ENCODE measurements at regions not wholly inside any gene's neighbourhood (a gene's known extent, or its start where the extent isn't known, plus 50 kb on each side); places are given as distances from the start of the nearest gene placed in this dataset.

DNA sequence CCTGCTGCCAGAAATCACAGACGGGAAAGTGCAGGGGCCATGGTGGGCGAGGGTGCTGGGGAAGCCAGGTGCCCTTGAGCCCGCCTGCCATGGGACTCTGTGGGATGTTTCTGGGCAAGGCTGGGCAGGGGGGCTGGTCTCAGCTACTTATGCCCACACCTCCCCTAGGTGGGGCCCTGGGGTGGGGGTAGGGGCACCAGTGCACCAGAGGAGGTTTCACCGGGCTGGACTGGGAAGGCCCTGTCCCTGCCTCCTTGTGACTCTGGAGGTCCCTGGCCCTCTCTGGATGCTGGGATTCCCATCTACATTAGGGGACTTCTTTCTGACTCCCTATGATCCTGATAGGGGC lies 75.2 kb upstream of the WNT11 start:
- Mint-ChIP-seq H3K9me3 (no peaks in the 10 kb centered on the region), H3K4me1 (ENCODE audit: low read depth) (no peaks in the 10 kb centered on the region), H3K27me3 (ENCODE audit: low read depth) (no peaks in the 10 kb centered on the region), H3K4me3 (ENCODE audit: low read depth) (no peak overlapping the region), H3K27ac (no peak overlapping the region), H3K36me3 (ENCODE audit: low read depth) (no peaks in the 10 kb centered on the region)
- intact Hi-C loops (cut with micrococcal nuclease) = no loop called here
- no peak for DNase-seq (ENCODE audit: low spot score)

DNA sequence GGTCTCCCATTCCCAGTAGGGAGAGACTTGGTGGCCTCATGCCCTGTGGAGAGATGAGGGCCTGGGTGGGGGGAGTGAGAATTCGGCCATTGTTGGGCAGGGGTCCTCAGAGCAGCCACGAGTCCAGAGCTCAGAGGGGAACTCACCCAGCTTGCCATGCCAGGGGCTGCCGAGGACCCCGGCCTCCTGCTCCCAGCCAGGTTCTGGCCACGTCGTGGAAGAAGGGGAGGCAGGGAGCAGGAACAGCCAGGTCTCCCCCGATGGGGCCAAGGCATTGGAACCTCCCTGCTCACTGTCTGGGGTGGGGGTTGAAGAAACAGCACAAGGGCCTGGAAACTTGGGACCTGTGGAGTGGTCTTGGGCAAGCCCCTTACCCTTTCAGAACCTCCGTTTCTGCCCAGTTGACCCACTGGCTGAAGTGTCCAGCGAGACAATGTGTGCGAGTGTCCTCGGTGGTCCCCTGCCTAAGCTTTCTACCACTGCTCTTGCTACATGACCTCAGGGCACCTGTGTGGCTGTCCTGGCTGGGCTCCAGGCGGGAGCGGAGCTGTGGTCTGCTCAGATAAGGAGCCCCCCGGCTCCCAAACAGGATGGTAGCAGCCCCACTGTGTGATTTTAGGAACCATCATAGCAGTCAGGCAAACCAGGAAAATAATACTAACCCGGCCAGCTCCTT lies 74.7 kb upstream of the WNT11 start:
- Mint-ChIP-seq H3K4me3 (ENCODE audit: low read depth) (no peak overlapping the region), H3K27me3 (ENCODE audit: low read depth) (no peaks in the 10 kb centered on the region), H3K36me3 (ENCODE audit: low read depth) (no peaks in the 10 kb centered on the region), H3K4me1 (ENCODE audit: low read depth) (no peaks in the 10 kb centered on the region), H3K9me3 (no peaks in the 10 kb centered on the region), H3K27ac (no peak overlapping the region)
- intact Hi-C loops (cut with micrococcal nuclease) = no loop called here
- DNase-seq (ENCODE audit: low spot score) = no peak

DNA sequence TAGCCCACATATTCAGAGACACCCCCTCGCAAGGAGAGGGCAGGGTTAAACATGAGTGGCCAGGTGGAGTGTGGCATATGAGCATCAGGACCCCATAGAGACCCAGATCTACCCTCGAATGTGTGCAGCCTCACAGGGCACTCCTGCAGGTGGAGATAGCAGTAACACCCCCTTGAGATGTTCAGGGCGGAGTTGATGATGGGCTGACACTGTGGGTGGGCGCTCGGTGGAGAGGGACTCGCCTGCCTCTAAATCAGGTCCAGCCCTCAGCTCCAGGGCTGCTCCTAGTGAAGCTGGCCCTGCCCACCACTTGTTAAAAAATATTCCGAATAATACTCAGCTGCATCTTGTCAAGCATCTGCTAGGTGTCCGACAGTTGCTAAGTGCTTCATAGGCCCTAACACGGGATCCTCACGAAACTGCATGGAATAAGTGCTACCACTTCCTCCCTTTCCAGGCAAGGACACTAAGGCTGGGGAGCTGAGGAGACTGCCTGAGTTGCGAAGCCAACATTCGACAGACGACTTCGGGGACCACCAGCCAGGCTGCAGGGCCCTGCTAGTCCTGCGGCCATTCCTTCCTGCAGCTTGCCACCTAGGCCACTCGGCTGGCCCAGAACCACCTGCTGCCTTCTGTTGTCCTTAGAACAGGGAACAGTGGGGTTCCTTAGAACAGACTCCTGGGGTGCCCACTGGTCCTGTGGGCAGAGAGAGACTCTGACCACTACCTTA lies 74.0 kb upstream of the WNT11 start:
- Mint-ChIP-seq H3K9me3 (no peaks in the 10 kb centered on the region), H3K4me3 (ENCODE audit: low read depth) (no peak overlapping the region), H3K27ac (no peak overlapping the region), H3K36me3 (ENCODE audit: low read depth) (no peaks in the 10 kb centered on the region), H3K27me3 (ENCODE audit: low read depth) (no peaks in the 10 kb centered on the region), H3K4me1 (ENCODE audit: low read depth) (no peaks in the 10 kb centered on the region)
- no peak for DNase-seq (ENCODE audit: low spot score)
- intact Hi-C loops (cut with micrococcal nuclease) = no loop called here

DNA sequence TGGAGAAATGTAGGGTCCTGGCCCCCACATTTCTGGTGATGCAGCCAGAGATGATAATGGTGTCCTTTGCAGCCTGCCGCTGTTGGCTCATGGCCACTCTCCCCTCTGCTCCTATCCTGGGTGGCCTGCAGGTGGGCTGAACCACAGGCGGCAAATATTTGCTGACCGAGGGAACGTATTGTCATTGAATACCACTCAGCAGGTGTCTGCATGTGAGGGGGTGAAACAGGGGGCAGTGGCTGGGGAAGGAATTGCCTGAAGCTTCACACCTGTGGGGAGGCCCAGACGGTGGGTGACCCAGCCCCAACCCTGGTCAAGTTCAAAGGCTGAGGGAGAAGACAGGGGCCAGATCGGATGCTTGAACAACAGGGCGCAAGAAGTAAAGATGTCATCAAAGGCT lies 73.3 kb upstream of the WNT11 start:
- H3K4me3 Mint-ChIP-seq (ENCODE audit: low read depth) = no peak overlapping the region
- intact Hi-C loops (cut with micrococcal nuclease) = no loop called here
- H3K9me3 Mint-ChIP-seq = no peaks in the 10 kb centered on the region
- H3K27me3 Mint-ChIP-seq (ENCODE audit: low read depth) = no peaks in the 10 kb centered on the region
- no peak for DNase-seq (ENCODE audit: low spot score)
- H3K27ac Mint-ChIP-seq = no peak overlapping the region
- no peaks in the 10 kb centered on the region for H3K36me3 Mint-ChIP-seq (ENCODE audit: low read depth)
- no peaks in the 10 kb centered on the region for H3K4me1 Mint-ChIP-seq (ENCODE audit: low read depth)

DNA sequence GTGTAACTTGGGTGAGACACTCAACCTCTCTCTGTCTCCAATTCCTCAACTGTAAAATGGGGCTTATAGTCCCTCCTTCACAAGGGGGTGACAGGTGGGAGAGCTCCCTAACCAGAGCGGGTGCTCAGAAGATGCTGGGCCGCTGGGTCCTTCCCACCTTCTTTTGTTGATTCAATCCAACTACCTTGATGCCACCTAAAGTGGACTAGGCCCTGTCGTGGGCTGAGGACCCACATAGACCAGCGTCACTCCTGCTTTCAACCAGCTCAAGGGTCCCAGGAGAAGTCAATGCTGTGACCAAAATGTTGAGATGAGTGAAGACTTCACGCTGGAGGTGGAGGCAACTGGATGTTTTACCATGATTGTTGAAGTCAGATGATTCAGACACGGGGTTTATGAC lies 72.7 kb upstream of the WNT11 start:
- no peak overlapping the region for H3K27ac Mint-ChIP-seq
- H3K27me3 Mint-ChIP-seq (ENCODE audit: low read depth) = no peaks in the 10 kb centered on the region
- intact Hi-C loops (cut with micrococcal nuclease) = no loop called here
- no peak overlapping the region for H3K4me3 Mint-ChIP-seq (ENCODE audit: low read depth)
- no peak for DNase-seq (ENCODE audit: low spot score)
- H3K4me1 Mint-ChIP-seq (ENCODE audit: low read depth) = no peaks in the 10 kb centered on the region
- H3K36me3 Mint-ChIP-seq (ENCODE audit: low read depth) = no peaks in the 10 kb centered on the region
- no peaks in the 10 kb centered on the region for H3K9me3 Mint-ChIP-seq

DNA sequence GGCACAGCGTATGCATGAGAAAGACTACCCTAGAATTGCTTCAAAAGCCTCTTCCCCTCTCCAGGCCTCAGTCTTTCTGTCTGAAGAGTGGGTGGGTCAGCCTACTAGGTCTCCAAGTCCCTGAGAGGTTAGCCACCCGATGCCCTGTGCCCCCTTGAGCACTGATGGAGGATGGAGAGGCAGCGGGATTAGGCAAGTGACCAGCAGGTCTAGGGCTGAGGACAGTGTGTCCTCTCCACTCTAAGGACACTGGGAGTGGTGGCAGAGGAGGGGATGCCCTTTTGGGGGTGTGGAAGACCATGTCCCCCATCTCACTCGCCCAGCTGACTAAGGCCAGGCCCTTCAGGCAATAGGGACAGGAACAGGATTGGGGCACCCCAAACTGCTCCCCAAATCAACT lies 72.2 kb upstream of the WNT11 start:
- DNase-seq (ENCODE audit: low spot score) = no peak
- H3K4me1 Mint-ChIP-seq (ENCODE audit: low read depth) = no peaks in the 10 kb centered on the region
- H3K4me3 Mint-ChIP-seq (ENCODE audit: low read depth) = no peak overlapping the region
- no peaks in the 10 kb centered on the region for H3K9me3 Mint-ChIP-seq
- no peaks in the 10 kb centered on the region for H3K27me3 Mint-ChIP-seq (ENCODE audit: low read depth)
- intact Hi-C loops (cut with micrococcal nuclease) = no loop called here
- no peaks in the 10 kb centered on the region for H3K36me3 Mint-ChIP-seq (ENCODE audit: low read depth)
- H3K27ac Mint-ChIP-seq = no peak overlapping the region

DNA sequence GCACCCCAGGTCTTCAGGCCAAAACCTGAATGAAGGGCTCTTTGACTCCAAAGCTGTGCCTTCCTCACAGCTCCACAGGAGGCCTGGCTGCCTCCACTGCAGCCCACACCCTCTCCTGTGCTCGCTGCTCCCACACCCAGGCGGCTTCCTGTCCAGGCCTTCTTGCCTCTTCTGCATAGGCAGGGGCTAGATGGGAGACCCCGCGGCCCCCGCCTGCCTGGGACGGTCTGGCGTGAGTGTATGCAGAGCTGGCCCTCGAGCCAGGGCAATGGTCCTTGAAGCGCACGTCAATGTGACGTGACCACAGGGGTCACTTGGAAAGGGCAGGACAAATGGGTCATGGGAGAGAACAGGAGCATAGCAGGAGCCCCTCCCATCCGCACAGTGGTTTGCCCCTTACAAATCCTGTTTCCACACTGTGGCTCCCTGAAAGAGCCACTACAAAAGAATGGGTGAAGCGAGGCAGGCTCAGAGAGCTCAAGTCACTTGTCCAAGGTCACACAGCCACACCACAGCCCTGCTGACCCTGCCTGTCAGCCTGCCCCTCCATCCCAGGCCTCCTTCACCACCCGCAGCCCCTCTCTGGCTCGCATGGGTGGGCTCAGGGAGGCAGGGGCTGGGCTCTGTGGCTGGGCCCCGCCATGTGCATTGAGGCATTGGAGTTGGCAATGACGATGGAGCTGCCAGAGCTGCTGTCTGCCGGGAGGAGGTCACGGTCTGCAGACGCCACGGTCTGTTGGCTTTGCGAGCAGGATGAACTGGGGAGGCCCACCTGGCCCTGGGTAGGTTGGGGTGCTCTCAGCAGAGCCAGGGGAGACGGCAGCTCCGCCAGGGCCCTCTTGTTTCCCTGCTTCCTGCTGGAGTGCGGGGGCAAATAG lies 71.2 kb upstream of the WNT11 start:
- no peak for DNase-seq (ENCODE audit: low spot score)
- intact Hi-C loops (cut with micrococcal nuclease) = no loop called here
- Mint-ChIP-seq H3K27ac (no peak overlapping the region), H3K36me3 (ENCODE audit: low read depth) (no peaks in the 10 kb centered on the region), H3K9me3 (no peaks in the 10 kb centered on the region), H3K4me1 (ENCODE audit: low read depth) (no peaks in the 10 kb centered on the region), H3K4me3 (ENCODE audit: low read depth) (no peak overlapping the region), H3K27me3 (ENCODE audit: low read depth) (no peaks in the 10 kb centered on the region)

DNA sequence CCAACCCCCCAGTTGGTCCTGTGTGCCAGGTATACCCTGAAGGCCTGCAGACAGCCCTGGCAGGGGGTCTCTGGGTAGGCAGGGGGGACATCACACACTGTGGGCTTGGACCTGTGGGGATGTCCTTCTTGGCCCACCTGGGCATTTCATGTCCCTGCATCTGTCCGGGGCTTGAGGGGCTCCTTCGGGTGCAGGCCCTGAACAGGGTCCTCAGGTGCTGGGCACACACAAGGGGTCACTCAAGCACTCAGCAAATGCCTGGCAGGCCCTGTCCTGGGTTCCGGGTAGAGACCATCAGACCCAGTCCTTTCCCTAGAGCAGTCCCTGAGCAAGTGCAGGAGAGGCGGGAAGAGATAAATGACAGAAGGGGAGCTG lies 70.5 kb upstream of the WNT11 start:
- no peaks in the 10 kb centered on the region for H3K9me3 Mint-ChIP-seq

DNA sequence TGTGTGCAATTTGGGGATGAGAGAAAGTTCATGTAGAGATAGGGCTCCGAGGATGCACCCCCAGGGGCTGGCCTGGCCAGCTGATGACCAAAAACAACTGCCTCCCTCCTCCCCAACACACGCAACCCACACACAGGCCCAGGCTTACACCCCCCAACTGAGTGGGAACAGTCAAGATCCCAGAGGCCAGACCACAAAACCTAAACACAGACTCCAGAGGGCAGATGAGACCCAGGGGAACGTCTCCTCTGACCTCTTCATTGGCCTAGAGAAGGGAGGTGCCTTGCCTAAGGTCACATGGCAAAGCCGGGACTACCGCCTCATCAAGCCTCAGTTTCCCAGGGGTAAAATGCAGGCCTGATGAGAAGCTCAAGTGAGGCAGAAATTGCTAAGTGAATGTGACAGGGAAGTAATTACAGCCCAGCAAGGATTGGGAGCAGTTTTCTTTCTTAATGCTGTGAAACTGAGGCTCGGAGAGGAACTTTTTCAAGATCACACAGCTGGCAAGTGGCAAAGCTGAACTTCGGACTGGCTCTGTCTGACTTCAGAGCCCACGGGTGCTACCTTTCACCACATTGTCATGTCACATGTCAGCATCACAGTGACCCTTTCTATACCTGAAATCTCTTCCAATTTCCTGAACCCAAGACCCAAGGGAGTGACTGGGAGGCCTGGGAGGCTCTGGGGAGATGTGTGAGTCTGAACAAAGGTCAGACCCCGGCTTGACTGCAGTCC lies 69.9 kb upstream of the WNT11 start:
- Mint-ChIP-seq H3K27ac (no peak overlapping the region), H3K9me3 (no peaks in the 10 kb centered on the region), H3K4me1 (ENCODE audit: low read depth) (no peaks in the 10 kb centered on the region), H3K36me3 (ENCODE audit: low read depth) (no peaks in the 10 kb centered on the region), H3K4me3 (ENCODE audit: low read depth) (no peak overlapping the region), H3K27me3 (ENCODE audit: low read depth) (no peaks in the 10 kb centered on the region)
- DNase-seq (ENCODE audit: low spot score) = no peak
- intact Hi-C loops (cut with micrococcal nuclease) = no loop called here

More for the DNA sequence above, 70.5 kb upstream of the WNT11 start:
- Mint-ChIP-seq H3K4me1 (ENCODE audit: low read depth) (no peaks in the 10 kb centered on the region), H3K27ac (no peak overlapping the region), H3K4me3 (ENCODE audit: low read depth) (no peak overlapping the region), H3K36me3 (ENCODE audit: low read depth) (no peaks in the 10 kb centered on the region), H3K27me3 (ENCODE audit: low read depth) (no peaks in the 10 kb centered on the region)
- intact Hi-C loops (cut with micrococcal nuclease) = no loop called here
- DNase-seq (ENCODE audit: low spot score) = no peak

DNA sequence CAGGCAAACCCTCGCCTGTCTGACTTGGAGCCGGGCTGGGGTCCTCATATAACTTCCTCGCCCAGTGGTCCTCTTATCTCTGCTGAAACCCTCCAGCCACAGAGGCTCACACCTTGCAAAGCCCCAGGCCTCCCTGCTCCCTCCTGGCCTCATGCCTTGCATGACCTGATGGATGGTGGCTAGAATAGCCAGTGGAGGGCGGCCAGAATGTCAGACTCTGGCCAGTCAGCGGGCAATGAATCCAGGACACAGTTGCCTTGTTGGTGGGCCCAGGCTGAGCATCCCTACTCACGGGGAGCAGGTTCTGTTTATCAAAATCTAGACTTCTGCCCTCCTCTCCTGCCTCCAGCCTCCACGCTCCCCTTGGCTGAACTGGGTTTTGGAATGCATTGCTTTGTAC lies 69.1 kb upstream of the WNT11 start:
- Mint-ChIP-seq H3K27ac (no peak overlapping the region), H3K27me3 (ENCODE audit: low read depth) (no peaks in the 10 kb centered on the region), H3K4me1 (ENCODE audit: low read depth) (no peaks in the 10 kb centered on the region), H3K9me3 (no peaks in the 10 kb centered on the region), H3K36me3 (ENCODE audit: low read depth) (no peaks in the 10 kb centered on the region), H3K4me3 (ENCODE audit: low read depth) (no peak overlapping the region)
- no peak for DNase-seq (ENCODE audit: low spot score)
- intact Hi-C loops (cut with micrococcal nuclease) = no loop called here

DNA sequence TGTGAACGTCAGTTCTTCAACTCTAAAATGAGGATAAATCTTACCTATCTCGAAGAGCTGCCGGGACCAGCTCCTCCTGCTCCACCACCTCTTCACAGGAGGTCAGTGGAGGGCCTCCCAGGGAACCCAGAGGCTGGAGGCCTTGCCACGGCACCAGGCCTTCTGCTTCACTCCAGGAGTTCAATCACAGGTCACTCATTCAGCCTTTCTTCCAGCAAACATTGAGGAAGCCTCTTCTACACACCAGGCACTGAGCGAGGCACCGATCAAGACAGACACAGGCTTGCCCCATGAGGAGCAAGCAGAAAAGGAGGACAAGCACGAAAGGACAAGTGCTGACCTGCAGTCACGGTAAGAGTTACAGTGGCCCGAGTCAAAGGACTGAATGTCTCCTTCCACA lies 64.8 kb upstream of the WNT11 start:
- intact Hi-C loops (cut with micrococcal nuclease) = no loop called here
- H3K27me3 Mint-ChIP-seq (ENCODE audit: low read depth) = no peaks in the 10 kb centered on the region
- H3K27ac Mint-ChIP-seq = no peak overlapping the region
- H3K9me3 Mint-ChIP-seq = no peaks in the 10 kb centered on the region
- no peaks in the 10 kb centered on the region for H3K4me1 Mint-ChIP-seq (ENCODE audit: low read depth)
- no peak for DNase-seq (ENCODE audit: low spot score)
- H3K4me3 Mint-ChIP-seq (ENCODE audit: low read depth) = no peak overlapping the region
- H3K36me3 Mint-ChIP-seq (ENCODE audit: low read depth) = no peaks in the 10 kb centered on the region

DNA sequence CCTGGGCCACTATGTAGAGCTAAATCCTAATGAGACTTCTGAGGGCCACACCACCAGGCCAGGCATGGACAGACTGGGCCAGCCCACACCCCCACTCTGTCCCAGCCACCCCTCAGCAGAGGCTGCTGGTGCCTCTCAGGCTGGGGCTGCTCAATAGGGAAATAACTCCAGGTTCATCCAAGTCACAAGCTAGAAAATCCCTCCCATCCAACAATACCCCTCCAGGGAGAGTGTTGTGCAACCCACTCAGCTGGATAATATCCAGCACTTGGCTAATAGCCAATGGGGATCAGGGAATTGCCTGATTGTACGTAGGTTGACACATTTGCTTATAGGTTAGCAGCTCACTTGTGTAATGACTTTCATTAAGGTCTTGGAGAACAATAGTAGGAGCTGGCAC lies 64.1 kb upstream of the WNT11 start:
- Mint-ChIP-seq H3K36me3 (ENCODE audit: low read depth) (no peaks in the 10 kb centered on the region), H3K27ac (no peak overlapping the region), H3K4me1 (ENCODE audit: low read depth) (no peaks in the 10 kb centered on the region), H3K27me3 (ENCODE audit: low read depth) (no peaks in the 10 kb centered on the region), H3K4me3 (ENCODE audit: low read depth) (no peak overlapping the region), H3K9me3 (no peaks in the 10 kb centered on the region)
- DNase-seq (ENCODE audit: low spot score) = no peak
- intact Hi-C loops (cut with micrococcal nuclease) = no loop called here

All from activated T-helper 2 cell treated with anti-CD3 and anti-CD28 coated beads, Interferon-gamma antibody, Interleukin-2, Interleukin-4, amounts not matched to agents 10 μg/mL and 5 μg/mL and 100 μg/mL, durations not matched to agents 14 hours and 24 hours and 36 hours (primary cell).